Epidermal melanocyte (primary cell): ENCODE measurements at regions not wholly inside any gene's neighbourhood (a gene's known extent, or its start where the extent isn't known, plus 50 kb on each side); places are given as distances from the start of the nearest gene placed in this dataset.

Source experiments
- DNase-seq: peaks from one replicate; pipeline ENCODE4 v3.0.0; 2011; ENCODE audit warnings: low spot score; ENCODE audit not compliant: insufficient read length

DNA sequence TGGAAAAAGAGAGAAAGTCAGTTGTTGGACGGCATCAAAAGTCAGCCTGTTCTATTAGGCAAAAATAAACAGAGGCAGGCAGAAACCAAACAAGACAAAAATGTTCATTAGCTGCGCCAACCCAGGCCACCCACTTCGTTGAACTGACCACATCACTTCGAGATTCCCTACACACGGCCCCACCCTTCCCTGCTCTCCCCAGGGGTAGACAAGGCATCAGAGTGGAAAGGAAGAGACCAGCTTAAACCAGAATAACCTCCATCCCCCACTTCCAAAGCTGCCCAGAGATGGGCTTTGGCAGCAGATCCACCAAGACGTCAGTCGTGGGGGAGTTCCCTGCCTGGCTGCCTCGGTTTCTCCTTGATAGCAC, 204.6 kb upstream of the TSHZ3 start:
- DNase-seq = no peak

- DNase-seq = no peak
These were observed 205.1 kb upstream of the TSHZ3 start for GRCh38 chr19:31554360-31554759.

DNA sequence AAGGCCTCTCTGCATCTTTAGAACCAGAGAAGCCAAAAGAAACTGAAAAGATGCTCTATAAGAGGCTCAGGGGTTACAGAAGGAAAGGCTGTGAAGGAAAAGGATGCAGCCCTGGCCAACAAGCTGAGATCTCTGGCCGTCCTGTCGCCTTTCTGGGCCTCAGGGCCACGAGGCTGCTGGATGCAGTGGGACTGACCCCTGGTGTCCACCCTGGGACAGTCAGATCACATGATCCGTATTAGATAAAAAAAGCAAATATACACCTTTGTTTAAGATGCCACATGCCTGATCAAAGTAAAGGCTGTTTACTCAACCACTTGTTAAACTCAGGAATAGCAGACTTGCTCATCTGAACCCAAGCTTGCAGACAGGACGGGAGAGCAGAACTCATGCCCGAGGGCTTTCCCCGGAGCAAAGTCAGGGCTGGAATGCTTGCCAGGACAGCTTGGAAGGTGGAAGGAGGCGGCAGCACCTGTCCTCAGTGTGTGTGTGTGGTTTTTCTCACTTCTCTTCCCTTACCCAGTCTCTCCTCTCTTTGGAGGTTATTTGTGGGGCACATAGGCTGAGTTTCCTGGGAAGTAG, 206.5 kb upstream of the TSHZ3 start:
- DNase-seq = no peak

- DNase-seq = no peak
These were observed 210.3 kb upstream of the TSHZ3 start for GRCh38 chr19:31559494-31559893.

- no peak for DNase-seq
These were observed 211.1 kb upstream of the TSHZ3 start for GRCh38 chr19:31560086-31561060.

DNA sequence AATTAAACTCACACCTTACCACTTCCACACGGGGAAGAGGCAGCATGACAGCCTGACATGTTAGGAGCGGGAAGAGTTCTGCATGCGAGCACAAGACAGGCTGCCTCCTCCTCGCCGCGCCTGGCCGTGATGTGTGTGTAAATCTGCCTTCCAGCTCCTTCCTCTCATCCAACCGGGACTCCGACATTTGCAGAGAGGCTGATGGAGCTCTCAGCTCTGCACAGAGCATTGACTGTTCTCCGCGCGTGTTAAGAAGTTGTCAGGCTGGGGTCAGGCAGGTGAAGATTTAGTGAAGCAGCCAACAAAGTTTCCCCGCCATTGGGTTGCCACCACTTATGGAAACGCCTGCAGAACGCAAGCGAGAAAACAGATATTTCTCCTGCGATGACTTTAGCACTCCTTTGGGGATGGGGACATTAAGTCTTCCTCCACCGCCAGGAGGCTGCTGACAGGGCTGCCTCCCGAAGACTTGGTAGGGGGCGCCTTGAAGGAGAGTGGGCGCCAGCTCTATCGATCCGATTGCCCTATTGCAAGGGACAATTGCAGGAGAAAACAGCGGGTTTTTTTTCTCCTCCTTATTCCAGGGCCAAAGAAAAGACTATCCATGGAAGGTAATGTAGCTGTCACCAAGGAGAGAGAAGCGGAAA, 213.9 kb upstream of the TSHZ3 start:
- DNase-seq = no peak

DNA sequence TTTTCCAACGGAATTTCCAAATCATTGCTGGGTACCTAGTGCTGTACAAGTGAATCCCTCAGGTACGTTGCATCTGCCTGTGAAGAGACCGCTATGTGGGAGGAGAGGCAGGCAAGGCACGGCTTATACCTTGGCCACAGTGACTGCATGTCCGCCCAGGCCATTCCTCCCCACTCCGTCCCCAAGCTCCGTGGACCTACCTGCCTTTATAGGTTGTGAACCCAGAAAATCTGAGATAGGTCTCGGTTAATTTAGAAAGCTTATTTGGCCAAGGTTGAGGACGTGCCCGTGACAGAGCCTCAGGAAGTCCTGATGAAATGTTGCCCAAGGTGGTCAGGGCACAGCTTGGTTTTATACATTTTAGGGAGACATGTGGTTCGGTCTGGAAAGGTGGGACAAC, 218.5 kb upstream of the TSHZ3 start:
- no peak for DNase-seq

DNA sequence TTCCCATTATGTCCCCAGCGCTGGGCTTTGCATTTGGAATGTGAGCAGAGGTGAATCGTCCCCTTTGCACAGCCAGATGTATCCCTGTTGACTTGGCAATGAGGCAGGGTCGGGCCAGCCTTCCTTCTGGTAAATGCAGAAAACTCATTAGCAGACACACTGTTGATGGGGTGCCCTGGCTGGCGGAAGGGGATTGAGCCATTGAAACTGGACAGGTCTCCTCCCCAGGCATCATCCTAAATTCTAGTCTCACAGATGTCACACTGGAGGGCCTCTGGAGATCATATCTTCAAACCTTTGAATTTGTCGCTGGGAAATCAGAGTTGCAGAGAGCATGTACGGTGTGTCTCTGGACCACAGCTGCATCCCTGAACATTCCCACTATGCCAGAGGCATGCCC, 219.5 kb upstream of the TSHZ3 start:
- DNase-seq = no peak

- DNase-seq = no peak
These were observed 221.5 kb upstream of the TSHZ3 start for GRCh38 chr19:31570718-31571117.

GRCh38 chr19:31572102-31572975, 223.1 kb upstream of the TSHZ3 start:
- no peak for DNase-seq

DNA sequence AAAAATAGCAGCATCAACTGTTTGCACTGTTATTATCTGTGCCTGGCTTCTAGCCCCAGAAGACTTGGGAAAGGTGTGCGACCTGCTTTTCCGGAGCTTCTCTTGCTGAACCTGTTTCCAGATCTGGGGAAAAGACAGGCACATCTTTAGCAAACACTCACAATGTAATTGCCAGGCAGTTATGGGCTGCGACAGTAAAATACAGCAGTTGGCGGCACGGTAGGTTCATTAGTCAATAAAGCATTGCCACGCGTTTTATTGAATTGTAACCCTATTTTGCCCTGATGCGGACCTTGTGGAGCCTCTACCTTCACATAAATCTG, 223.7 kb upstream of the TSHZ3 start:
- DNase-seq = no peak

DNA sequence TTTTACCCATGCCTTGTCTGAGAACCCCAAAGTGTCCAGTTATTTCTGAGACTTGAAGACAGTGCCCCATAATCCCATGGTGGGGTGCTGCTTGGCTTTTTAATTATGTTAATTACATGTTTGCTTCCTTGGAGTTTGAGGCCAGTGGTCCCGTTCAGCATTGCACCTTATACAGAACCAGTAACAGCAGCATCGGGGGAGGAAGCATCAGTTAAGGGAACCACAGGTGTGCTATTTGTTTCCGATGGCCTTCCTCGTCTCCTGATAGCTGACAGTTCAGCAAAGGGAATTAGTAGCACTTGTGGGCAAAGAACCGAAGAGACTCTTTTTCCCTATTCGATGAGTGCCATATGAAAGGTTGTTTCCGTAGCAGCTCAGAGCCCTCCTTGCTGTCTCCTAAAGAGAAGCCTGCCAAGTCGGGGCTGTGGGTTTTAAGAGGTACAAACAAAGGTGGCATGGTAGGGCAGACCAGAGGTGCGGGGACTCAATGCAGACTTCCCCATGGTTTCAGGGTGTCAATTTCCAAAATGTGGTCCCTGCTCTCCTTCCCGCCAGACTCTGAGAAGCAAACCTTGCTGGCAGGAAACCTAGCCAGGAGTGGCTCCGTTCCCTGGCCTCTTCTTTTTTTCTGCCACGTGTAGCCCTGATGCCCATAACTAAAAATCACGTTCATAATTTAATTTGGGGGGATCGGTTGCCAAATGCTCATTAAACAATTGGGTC, 225.2 kb upstream of the TSHZ3 start:
- DNase-seq = no peak

DNA sequence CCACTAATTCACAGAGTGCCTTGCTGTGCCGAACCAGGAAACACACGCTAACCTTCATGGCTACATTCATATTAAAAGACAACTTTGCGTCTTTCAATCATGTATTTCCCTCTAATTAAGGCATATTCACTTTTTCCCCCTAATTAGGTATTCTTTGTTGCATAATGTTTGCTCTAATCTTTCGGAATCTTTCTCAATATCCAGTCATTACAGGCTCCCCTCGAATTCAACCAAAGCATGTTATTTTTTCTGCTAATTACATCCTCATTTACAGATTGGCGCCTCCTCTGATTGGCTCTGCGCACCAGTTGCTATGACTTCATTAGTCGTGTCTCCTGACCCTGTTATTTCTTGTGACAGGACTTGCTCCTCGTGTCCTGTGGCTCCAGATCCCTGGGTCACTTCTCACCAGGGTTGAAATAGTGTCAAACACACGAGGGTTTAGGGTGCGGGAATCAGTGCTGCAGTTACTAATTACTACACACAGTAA, 226.7 kb upstream of the TSHZ3 start:
- no peak for DNase-seq

DNA sequence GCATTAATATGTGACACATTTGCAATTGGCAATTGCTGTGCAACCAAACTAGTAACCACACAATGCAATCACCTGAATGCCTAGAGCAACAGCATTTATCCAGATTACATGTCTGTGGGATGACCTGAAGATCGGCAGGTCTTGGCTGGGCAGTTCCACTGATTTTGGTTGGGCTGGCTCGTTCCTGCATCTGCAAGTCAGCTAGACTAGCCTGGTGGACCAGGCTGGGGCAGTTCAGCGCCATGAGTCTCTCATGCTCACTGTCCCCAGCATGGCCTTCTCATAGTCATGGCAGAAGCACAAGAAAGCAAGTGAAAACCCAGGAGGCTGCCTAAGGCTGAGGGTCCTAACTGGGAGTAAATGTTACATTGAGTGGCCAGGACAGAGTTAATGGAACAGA, 229.1 kb upstream of the TSHZ3 start:
- DNase-seq = no peak

GRCh38 chr19:31583148-31583547, 233.9 kb upstream of the TSHZ3 start:
- no peak for DNase-seq

DNA sequence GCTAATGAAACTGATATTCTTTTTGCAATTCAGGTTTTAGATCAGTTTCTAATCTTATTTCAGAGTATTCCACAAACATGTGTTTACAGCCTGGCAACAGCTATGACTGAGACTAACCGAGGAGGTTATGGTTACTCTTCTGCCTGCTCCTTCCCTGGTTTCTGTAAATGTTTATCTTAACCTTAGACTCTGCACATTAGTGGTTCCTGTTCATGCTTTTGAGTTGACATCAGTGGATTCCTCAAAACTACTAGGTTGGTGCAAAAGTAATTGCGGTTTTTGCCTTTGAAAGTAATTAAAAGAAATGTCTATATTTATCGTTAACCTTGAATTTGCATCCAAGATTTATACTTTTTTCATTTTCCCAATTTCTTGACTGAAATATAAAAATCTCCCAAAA, 237.0 kb upstream of the TSHZ3 start:
- DNase-seq = no peak

- DNase-seq = no peak
These were observed 239.9 kb upstream of the TSHZ3 start for GRCh38 chr19:31589109-31589508.

GRCh38 chr19:31591258-31591657, 242.0 kb upstream of the TSHZ3 start:
- DNase-seq = no peak

DNA sequence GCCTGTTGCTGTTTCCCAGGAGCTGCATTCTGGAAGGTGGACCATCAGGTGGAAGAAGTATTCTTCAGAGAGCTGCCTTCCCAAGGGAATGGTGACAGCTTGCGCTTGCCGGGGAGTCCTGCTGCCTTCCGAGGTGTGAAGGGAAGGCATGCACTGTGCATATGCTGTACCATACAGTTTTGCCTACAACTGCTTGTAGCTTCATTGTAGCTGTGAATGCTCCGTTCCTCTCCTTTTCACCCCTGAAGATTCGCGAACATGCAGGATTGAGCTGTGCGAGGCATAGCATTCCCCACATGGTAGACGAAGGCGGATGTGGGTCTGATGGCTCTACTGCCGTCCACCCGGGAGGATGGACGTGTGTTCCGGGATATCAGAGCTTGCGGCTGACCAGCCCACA, 243.2 kb upstream of the TSHZ3 start:
- no peak for DNase-seq

DNA sequence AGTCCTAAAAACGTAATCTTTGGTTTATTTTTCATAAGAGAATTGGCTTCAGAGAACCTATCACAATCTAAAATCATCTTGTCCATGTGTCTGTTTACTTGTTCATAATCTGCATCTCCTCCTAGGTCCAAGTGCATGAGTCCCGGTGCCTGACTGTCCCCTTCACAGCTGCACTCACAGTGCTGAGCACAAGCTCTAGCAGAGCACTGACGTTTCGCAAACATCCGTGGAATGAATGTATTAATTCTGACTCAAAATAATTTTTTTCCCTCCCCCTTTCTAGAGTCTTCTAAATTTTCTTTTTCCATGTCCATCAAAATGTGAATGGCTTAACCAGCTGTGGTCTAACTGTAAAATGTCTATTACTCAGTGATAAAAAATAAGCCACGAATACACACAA, 245.5 kb upstream of the TSHZ3 start:
- no peak for DNase-seq

DNA sequence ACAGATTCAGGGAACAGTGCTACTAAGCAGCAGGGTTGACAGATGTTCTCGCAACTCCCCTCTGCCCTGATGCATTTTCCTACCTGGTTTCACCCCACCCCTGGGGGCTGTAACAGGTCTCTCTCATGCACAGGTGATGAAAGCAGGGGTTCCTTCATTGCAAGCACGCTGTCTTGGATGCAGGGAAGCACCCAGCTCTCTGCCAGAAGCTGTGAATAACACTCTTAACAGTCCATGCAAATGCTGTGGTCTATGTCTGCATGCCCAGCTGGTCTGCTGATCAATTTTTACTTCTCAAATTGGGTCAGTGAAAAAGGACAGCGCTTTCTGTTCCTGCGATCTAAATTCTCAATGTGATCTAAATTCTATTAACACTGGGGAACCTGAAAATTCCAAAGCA, 246.3 kb upstream of the TSHZ3 start:
- no peak for DNase-seq
